ENCODE measurements at regions not wholly inside any gene's neighbourhood (a gene's known extent, or its start where the extent isn't known, plus 50 kb on each side); places are given as distances from the start of the nearest gene placed in this dataset.

- no peaks in the 10 kb centered on the region for H3K36me3 ChIP-seq (ENCODE audit: control insufficient read depth in 2 of 2, extremely low read depth in 1 of 2, insufficient read depth in 2 of 2, low read length in 2 of 2)
- no peak overlapping the region for H3K4me3 ChIP-seq (replicated peaks in 1 of 3; ENCODE audit: insufficient read depth in 1 of 3, low read depth in 1 of 3, low read length in 3 of 3)
- H3K9me3 ChIP-seq (replicated peaks; ENCODE audit: control insufficient read depth, insufficient read depth, low read length), result no peaks in the 10 kb centered on the region
- BruUV-seq (replicated peaks), result no TSS peak
- H3K9ac ChIP-seq (replicated peaks; ENCODE audit: extremely low read depth, insufficient read depth, low read length), result no peak overlapping the region
- TF ChIP-seq POLR2A (IDR thresholded peaks at IDR 0.05; ENCODE audit: low read depth, low read length) (no peak), FOS (IDR thresholded peaks at IDR 0.05; ENCODE audit: borderline replicate concordance, insufficient read depth, low read length) (no peak), POLR2AphosphoS5 (IDR thresholded peaks at IDR 0.05; ENCODE audit: insufficient read depth, low read depth, low read length) (no peak), CTCF (IDR thresholded peaks at IDR 0.05; ENCODE audit: extremely low read depth in 1 of 2, insufficient read depth in 1 of 2, low read depth in 1 of 2, low read length in 2 of 2) (no peak), MAX (IDR thresholded peaks at IDR 0.05; ENCODE audit: insufficient read depth, insufficient read length) (no peak), EZH2 (IDR thresholded peaks at IDR 0.05; ENCODE audit: borderline replicate concordance, low read depth, low read length, severe bottlenecking) (no peak), JUN (IDR thresholded peaks at IDR 0.05; ENCODE audit: borderline replicate concordance, insufficient read depth, insufficient read length, low read depth) (no peak), MYC (IDR thresholded peaks at IDR 0.05; ENCODE audit: low read depth, low read length) (no peak), GATA2 (IDR thresholded peaks at IDR 0.05; ENCODE audit: insufficient read depth, insufficient read length, low read depth, low read length) (no peak)
- no peak overlapping the region for H3K27ac ChIP-seq (ENCODE audit: insufficient read depth, low read depth, low read length)
- no peaks in the 10 kb centered on the region for H4K20me1 ChIP-seq (replicated peaks; ENCODE audit: control insufficient read depth, extremely low read depth, insufficient read depth, low read length)
- DNase-seq (ENCODE audit: low read depth, low spot score) (no peak), FAIRE-seq (no peak)
- H3K79me2 ChIP-seq (ENCODE audit: control insufficient read depth, insufficient read depth, low read length), result no peaks in the 10 kb centered on the region
- no peak overlapping the region for H2AFZ ChIP-seq (ENCODE audit: low read depth, low read length)
- no peak overlapping the region for H3K4me2 ChIP-seq (ENCODE audit: insufficient read depth, low read length)
- no peaks in the 10 kb centered on the region for H3K27me3 ChIP-seq (ENCODE audit: control insufficient read depth in 2 of 2, insufficient read depth in 2 of 2, low read length in 2 of 2)
- H3K4me1 ChIP-seq (ENCODE audit: control insufficient read depth, extremely low read depth, insufficient read depth, low read length), result peaks cover 12% of the 10 kb centered on the region
- no peaks in the 10 kb centered on the region for H3K9me1 ChIP-seq (replicated peaks; ENCODE audit: control insufficient read depth, extremely low read depth, insufficient read depth, low read length)
- dilution Hi-C loops (cut with MboI; ENCODE audit: extremely low pct_ligation_motif_present, low sequenced_read_pairs), result no loop called here
- CTCF ChIA-PET, result interaction anchor here (1.1 to 6.0 kb wide), 10 partner anchors 11 to 929 kb away, joined by 3 to 203 read pairs (median 5); partner anchors contain the start of gene RAP2B
- POLR2A ChIA-PET, result interaction anchor here (1.7 kb wide), 1 partner anchor 119 kb away, joined by 15 read pairs; no protein-coding TSS in a partner anchor
- intact Hi-C loops (cut with micrococcal nuclease), result loop anchor here (2.0 to 5.0 kb wide), 3 partner anchors 397 to 930 kb away; no protein-coding TSS in a partner anchor
These were observed 119.9 kb upstream of the RAP2B start for GRCh38 chr3:153042088-153042487.
